Transverse colon (tissue), 3 donors: ENCODE measurements at regions not wholly inside any gene's neighbourhood (a gene's known extent, or its start where the extent isn't known, plus 50 kb on each side); places are given as distances from the start of the nearest gene placed in this dataset.

Source experiments
- CTCF ChIP-seq, 5 experiments: fragments of 200-600 bp in 3 of 5; fragments of 450-650 bp in 2 of 5; sonication (generic) in 3 of 5; IDR thresholded peaks; 1 replicate in 2 of 5; 2 replicates in 3 of 5; pipeline ENCODE4 v1.5.1; 2016 to 2017; ENCODE audit warnings: antibody characterized with exemption in 5 of 5, inconsistent platforms in 3 of 5, mild to moderate bottlenecking in 2 of 5, moderate library complexity in 1 of 5
- EP300 ChIP-seq: sonication (generic); formaldehyde crosslinking; IDR thresholded peaks from one replicate; pipeline ENCODE4 v1.6.1; 2017; ENCODE audit warnings: antibody characterized with exemption, low read depth

GRCh38 chr5:34585601-34586104, 70.5 kb upstream of the RAI14 start:
- TF ChIP-seq EP300 (no peak), CTCF (IDR thresholded peaks at IDR 0.05) (no peak)
